WTC11 (cell line): ENCODE measurements at regions not wholly inside any gene's neighbourhood (a gene's known extent, or its start where the extent isn't known, plus 50 kb on each side); places are given as distances from the start of the nearest gene placed in this dataset.

ENCODE experiments used
- CBFB ChIP-seq: sonication (generic); formaldehyde crosslinking; IDR thresholded peaks from 2 replicates; pipeline ENCODE4 v1.8.1; 2022; ENCODE audit warnings: mild to moderate bottlenecking, low read depth, missing genetic modification reagents
- ELF4 ChIP-seq: sonication (generic); formaldehyde crosslinking; IDR thresholded peaks from 2 replicates; pipeline ENCODE4 v1.8.1; 2022; ENCODE audit warnings: low read depth, mild to moderate bottlenecking, moderate library complexity, missing genetic modification reagents
- NFYB ChIP-seq: sonication (generic); formaldehyde crosslinking; conservative IDR thresholded peaks from 2 replicates; pipeline ENCODE4 v1.8.0; 2022; ENCODE audit warnings: low read depth, missing genetic modification reagents
- NR3C1 ChIP-seq: sonication (generic); formaldehyde crosslinking; conservative IDR thresholded peaks from 2 replicates; pipeline ENCODE4 v1.8.1; 2023; ENCODE audit warnings: low read depth, mild to moderate bottlenecking, missing genetic modification reagents
- SP1 ChIP-seq: sonication (generic); formaldehyde crosslinking; conservative IDR thresholded peaks from 2 replicates; pipeline ENCODE4 v1.8.1; 2022; ENCODE audit warnings: missing genetic modification reagents
- ZBTB21 ChIP-seq: sonication (generic); formaldehyde crosslinking; IDR thresholded peaks from 2 replicates; pipeline ENCODE4 v1.8.1; 2023; ENCODE audit warnings: mild to moderate bottlenecking, missing genetic modification reagents, borderline replicate concordance
- TF ChIP-seq, protein P1 (sequence below): fragments of 200-600 bp; IDR thresholded peaks from 2 replicates; pipeline ENCODE4 v1.8.0; 2022; ENCODE audit warnings: antibody characterized with exemption
- TF ChIP-seq, protein P2 (sequence below): sonication (generic); formaldehyde crosslinking; IDR thresholded peaks from 2 replicates; pipeline ENCODE4 v1.8.1; 2022; ENCODE audit warnings: missing genetic modification reagents, borderline replicate concordance
- TF ChIP-seq, protein P3 (sequence below): sonication (generic); formaldehyde crosslinking; IDR thresholded peaks from 2 replicates; pipeline ENCODE4 v1.8.0; 2022; ENCODE audit warnings: mild to moderate bottlenecking, missing genetic modification reagents
- TF ChIP-seq, protein P4 (sequence below): sonication (generic); formaldehyde crosslinking; IDR thresholded peaks from 2 replicates; pipeline ENCODE4 v1.8.1; 2023; ENCODE audit warnings: mild to moderate bottlenecking, missing genetic modification reagents

DNA sequence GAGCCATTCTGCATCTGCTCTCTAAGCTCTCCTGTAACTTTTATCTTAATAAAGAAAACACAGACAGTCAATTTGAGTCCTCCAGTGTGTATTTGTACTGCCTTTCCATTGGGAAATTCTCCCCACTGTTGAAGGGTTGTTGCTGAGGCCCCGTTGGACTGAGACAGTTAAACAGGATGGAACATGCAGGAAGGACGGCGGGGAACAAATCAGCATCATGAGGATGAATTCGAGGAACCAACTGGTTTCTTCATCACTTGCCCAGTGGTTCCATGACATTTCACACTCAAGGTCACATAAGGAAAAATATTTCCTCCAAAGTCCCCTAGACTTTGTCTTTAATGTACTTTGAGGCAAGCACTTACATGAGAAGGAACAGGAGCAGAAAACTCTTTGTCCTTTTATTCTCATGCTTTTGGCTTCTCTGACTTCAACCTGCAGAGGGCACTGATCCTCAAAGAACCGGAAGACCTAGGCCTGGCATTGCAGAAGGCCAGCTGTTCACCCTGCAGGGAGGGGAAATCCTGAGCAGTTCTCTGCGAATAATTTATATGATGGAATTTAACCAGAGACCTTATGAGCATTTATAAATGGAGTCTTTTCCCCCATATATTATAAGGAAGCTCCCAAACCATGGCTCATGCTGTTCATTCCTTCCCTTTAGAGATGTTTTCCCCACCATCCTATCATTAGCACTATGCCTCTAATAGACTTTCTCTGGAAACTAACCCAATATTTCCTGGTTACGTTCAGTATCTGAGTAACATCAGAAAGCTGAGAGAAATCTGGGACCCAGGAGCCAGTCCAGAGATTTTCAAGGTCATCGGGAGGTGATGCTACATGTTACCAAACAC is 55.2 kb upstream of the ADGRF1 start:
- TF ChIP-seq ELF4 (CRISPR knock-in tag) (no peak), CBFB (no peak), NR3C1 (CRISPR knock-in tag) (no peak), NFYB (CRISPR knock-in tag) (no peak), SP1 (CRISPR knock-in tag) (no peak), ZBTB21 (CRISPR knock-in tag) (no peak)
- TF ChIP-seq, protein P1, sequence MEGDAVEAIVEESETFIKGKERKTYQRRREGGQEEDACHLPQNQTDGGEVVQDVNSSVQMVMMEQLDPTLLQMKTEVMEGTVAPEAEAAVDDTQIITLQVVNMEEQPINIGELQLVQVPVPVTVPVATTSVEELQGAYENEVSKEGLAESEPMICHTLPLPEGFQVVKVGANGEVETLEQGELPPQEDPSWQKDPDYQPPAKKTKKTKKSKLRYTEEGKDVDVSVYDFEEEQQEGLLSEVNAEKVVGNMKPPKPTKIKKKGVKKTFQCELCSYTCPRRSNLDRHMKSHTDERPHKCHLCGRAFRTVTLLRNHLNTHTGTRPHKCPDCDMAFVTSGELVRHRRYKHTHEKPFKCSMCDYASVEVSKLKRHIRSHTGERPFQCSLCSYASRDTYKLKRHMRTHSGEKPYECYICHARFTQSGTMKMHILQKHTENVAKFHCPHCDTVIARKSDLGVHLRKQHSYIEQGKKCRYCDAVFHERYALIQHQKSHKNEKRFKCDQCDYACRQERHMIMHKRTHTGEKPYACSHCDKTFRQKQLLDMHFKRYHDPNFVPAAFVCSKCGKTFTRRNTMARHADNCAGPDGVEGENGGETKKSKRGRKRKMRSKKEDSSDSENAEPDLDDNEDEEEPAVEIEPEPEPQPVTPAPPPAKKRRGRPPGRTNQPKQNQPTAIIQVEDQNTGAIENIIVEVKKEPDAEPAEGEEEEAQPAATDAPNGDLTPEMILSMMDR, result peak; percentile 30; the same call in 1 of the 2 replicates
- TF ChIP-seq, protein P2, sequence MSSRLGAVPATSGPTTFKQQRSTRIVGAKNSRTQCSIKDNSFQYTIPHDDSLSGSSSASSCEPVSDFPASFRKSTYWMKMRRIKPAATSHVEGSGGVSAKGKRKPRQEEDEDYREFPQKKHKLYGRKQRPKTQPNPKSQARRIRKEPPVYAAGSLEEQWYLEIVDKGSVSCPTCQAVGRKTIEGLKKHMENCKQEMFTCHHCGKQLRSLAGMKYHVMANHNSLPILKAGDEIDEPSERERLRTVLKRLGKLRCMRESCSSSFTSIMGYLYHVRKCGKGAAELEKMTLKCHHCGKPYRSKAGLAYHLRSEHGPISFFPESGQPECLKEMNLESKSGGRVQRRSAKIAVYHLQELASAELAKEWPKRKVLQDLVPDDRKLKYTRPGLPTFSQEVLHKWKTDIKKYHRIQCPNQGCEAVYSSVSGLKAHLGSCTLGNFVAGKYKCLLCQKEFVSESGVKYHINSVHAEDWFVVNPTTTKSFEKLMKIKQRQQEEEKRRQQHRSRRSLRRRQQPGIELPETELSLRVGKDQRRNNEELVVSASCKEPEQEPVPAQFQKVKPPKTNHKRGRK (CRISPR knock-in tag), result no peak
- TF ChIP-seq, protein P3, sequence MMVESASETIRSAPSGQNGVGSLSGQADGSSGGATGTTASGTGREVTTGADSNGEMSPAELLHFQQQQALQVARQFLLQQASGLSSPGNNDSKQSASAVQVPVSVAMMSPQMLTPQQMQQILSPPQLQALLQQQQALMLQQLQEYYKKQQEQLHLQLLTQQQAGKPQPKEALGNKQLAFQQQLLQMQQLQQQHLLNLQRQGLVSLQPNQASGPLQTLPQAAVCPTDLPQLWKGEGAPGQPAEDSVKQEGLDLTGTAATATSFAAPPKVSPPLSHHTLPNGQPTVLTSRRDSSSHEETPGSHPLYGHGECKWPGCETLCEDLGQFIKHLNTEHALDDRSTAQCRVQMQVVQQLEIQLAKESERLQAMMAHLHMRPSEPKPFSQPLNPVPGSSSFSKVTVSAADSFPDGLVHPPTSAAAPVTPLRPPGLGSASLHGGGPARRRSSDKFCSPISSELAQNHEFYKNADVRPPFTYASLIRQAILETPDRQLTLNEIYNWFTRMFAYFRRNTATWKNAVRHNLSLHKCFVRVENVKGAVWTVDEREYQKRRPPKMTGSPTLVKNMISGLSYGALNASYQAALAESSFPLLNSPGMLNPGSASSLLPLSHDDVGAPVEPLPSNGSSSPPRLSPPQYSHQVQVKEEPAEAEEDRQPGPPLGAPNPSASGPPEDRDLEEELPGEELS (CRISPR knock-in tag), result no peak
- TF ChIP-seq, protein P4, sequence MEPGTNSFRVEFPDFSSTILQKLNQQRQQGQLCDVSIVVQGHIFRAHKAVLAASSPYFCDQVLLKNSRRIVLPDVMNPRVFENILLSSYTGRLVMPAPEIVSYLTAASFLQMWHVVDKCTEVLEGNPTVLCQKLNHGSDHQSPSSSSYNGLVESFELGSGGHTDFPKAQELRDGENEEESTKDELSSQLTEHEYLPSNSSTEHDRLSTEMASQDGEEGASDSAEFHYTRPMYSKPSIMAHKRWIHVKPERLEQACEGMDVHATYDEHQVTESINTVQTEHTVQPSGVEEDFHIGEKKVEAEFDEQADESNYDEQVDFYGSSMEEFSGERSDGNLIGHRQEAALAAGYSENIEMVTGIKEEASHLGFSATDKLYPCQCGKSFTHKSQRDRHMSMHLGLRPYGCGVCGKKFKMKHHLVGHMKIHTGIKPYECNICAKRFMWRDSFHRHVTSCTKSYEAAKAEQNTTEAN (CRISPR knock-in tag), result no peak
